ENCODE measurements at regions not wholly inside any gene's neighbourhood (a gene's known extent, or its start where the extent isn't known, plus 50 kb on each side); places are given as distances from the start of the nearest gene placed in this dataset.

DNA sequence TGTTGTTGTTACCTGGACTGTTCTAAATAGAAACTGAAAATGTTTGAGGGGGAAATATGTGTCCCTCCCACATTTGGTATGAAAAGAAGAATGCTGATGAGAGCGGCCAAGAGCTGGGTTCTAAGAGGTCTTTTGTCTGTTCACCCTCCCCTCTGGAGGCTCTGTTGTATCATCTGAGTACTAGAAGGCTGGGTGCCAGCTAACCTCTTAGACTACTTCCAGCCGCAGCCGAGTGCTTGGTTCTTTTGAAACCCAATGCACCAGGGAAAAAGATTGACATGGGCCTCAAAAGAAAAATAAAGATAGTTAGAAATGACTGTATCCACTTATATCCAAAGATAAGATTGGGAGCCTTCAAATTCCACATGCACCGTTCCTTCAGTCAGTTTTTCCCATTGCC is 255.9 kb downstream of the TXNL1 start:
- TF ChIP-seq, protein P1, sequence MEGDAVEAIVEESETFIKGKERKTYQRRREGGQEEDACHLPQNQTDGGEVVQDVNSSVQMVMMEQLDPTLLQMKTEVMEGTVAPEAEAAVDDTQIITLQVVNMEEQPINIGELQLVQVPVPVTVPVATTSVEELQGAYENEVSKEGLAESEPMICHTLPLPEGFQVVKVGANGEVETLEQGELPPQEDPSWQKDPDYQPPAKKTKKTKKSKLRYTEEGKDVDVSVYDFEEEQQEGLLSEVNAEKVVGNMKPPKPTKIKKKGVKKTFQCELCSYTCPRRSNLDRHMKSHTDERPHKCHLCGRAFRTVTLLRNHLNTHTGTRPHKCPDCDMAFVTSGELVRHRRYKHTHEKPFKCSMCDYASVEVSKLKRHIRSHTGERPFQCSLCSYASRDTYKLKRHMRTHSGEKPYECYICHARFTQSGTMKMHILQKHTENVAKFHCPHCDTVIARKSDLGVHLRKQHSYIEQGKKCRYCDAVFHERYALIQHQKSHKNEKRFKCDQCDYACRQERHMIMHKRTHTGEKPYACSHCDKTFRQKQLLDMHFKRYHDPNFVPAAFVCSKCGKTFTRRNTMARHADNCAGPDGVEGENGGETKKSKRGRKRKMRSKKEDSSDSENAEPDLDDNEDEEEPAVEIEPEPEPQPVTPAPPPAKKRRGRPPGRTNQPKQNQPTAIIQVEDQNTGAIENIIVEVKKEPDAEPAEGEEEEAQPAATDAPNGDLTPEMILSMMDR (IDR thresholded peaks at IDR 0.05 in 4 of 5, conservative IDR thresholded peaks at IDR 0.05 in 1 of 5) = no peak
- no peak for TF ChIP-seq POLR2A (IDR thresholded peaks at IDR 0.05)

Data from gastrocnemius medialis (tissue), 4 donors.